ENCODE measurements at regions not wholly inside any gene's neighbourhood (a gene's known extent, or its start where the extent isn't known, plus 50 kb on each side); places are given as distances from the start of the nearest gene placed in this dataset.

DNA sequence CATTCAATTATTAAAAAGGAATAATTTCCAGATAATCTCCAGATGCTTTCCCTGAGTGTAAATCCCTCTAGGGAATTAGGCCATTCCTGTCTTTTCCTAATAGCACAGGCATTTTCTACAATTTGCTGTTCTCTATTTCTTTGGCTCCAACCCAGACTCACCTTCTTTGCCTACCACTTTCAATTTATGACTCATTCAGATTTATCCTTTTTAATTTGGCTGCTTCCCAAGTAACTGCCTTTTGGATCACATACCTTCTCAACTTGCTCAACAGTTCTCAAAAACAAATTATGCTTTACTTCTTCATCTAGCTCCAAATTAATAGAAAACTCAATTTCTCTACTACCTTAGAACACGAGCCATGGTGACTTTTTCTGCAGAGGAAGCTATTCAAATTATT, 1166.3 kb upstream of the PCDH7 start:
- H3K36me3 Mint-ChIP-seq = no peaks in the 10 kb centered on the region
- H3K4me1 Mint-ChIP-seq = no peaks in the 10 kb centered on the region
- no peak overlapping the region for H3K4me3 Mint-ChIP-seq

DNA sequence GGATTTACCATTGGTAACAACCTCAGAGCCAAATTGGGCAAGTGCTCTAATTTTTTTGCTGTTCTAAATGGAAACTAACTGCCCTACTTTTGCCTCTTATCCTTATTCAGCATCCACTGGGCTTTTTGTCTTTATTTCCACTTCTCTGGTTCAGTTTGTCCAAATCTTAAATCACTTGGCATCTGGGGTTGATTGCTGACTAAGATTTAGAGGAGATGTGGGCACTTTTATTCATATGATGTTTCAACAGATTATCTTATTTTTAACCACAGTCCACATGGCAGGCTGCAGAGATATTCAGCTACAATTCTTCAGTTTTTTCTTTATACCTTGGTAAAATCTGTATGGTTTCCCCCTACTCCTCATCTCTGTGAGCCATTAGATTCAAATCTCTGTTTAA, 1161.4 kb upstream of the PCDH7 start:
- H3K4me1 Mint-ChIP-seq = no peaks in the 10 kb centered on the region
- POLR2A ChIA-PET (ENCODE audit: partially characterized antibody) = no interaction called here

More for the DNA sequence above, 1166.3 kb upstream of the PCDH7 start:
- Histone ChIP-seq H3K36me3 (ENCODE audit: insufficient read depth, low read length) (no peaks in the 10 kb centered on the region), H3K9me3 (ENCODE audit: control insufficient read depth in 1 of 2, low read length in 2 of 2) (no peaks in the 10 kb centered on the region), H3K27ac (ENCODE audit: low read depth, low read length) (no peak overlapping the region), H3K27me3 (ENCODE audit: insufficient read depth, low read length) (no peaks in the 10 kb centered on the region), H3K4me3 (ENCODE audit: low read length in 2 of 2) (no peak overlapping the region), H3K4me1 (ENCODE audit: insufficient read depth, low read length) (no peaks in the 10 kb centered on the region)
- intact Hi-C loops (cut with micrococcal nuclease) = no loop called here
- no peak for DNase-seq
- no peaks in the 10 kb centered on the region for H3K27me3 Mint-ChIP-seq
- POLR2A ChIA-PET (ENCODE audit: partially characterized antibody) = no interaction called here
- H3K27ac Mint-ChIP-seq = no peak overlapping the region
- CTCF ChIA-PET (ENCODE audit: partially characterized antibody) = no interaction called here
- H3K9me3 Mint-ChIP-seq = peaks cover 0 to 8% (median 4%) of the 10 kb centered on the region in 8 donors

GRCh38 chr4:29559286-29559685, 1160.9 kb upstream of the PCDH7 start:
- H3K9me3 ChIP-seq (ENCODE audit: control insufficient read depth in 1 of 2, low read length in 2 of 2) = no peaks in the 10 kb centered on the region
- Mint-ChIP-seq H3K9me3 (peaks cover 3 to 18% (median 6%) of the 10 kb centered on the region in 8 donors), H3K27me3 (no peaks in the 10 kb centered on the region), H3K27ac (no peak overlapping the region), H3K4me1 (no peaks in the 10 kb centered on the region), H3K4me3 (no peak overlapping the region), H3K36me3 (no peaks in the 10 kb centered on the region)
- intact Hi-C loops (cut with micrococcal nuclease) = no loop called here
- ChIA-PET CTCF (ENCODE audit: partially characterized antibody) (no interaction called here), POLR2A (ENCODE audit: partially characterized antibody) (no interaction called here)
- no peaks in the 10 kb centered on the region for H3K27me3 ChIP-seq (ENCODE audit: insufficient read depth, low read length)
- no peak for DNase-seq
- no peak overlapping the region for H3K27ac ChIP-seq (ENCODE audit: low read depth, low read length)
- H3K4me1 ChIP-seq (ENCODE audit: insufficient read depth, low read length) = no peaks in the 10 kb centered on the region
- no peak overlapping the region for H3K4me3 ChIP-seq (ENCODE audit: low read length in 2 of 2)
- H3K36me3 ChIP-seq (ENCODE audit: insufficient read depth, low read length) = no peaks in the 10 kb centered on the region

More for the DNA sequence above, 1161.4 kb upstream of the PCDH7 start:
- Histone ChIP-seq H3K4me1 (ENCODE audit: insufficient read depth, low read length) (no peaks in the 10 kb centered on the region), H3K9me3 (ENCODE audit: control insufficient read depth in 1 of 2, low read length in 2 of 2) (no peaks in the 10 kb centered on the region), H3K36me3 (ENCODE audit: insufficient read depth, low read length) (no peaks in the 10 kb centered on the region), H3K27ac (ENCODE audit: low read depth, low read length) (no peak overlapping the region), H3K4me3 (ENCODE audit: low read length in 2 of 2) (no peak overlapping the region), H3K27me3 (ENCODE audit: insufficient read depth, low read length) (no peaks in the 10 kb centered on the region)
- Mint-ChIP-seq H3K36me3 (no peaks in the 10 kb centered on the region), H3K9me3 (peaks cover 3 to 16% (median 7%) of the 10 kb centered on the region in 8 donors), H3K4me3 (no peak overlapping the region), H3K27ac (peak overlapping the region in 1 of 7 donors; percentile 20), H3K27me3 (no peaks in the 10 kb centered on the region)
- intact Hi-C loops (cut with micrococcal nuclease) = no loop called here
- CTCF ChIA-PET (ENCODE audit: partially characterized antibody) = no interaction called here
- DNase-seq = no peak

DNA sequence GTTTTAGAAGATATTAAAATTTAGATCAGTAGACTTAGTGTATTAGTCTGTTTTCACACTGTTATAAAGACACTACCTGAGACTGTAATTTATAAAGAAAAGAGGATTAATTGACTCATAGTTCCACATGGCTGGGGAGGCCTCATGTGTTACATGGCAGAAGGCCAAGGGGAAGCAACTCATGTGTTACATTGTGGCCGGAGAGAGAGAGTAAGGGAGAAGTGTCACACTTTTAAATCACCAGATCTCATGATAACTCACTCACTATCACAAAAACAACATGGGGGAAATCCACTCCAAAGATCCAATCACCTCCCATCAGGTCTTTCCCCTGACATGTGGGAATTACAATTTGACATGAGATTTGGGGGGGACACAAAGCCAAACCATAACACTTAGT, 1159.7 kb upstream of the PCDH7 start:
- H3K4me3 Mint-ChIP-seq = no peak overlapping the region
- H3K4me1 Mint-ChIP-seq = no peaks in the 10 kb centered on the region
- H3K9me3 Mint-ChIP-seq = peaks cover 0 to 19% (median 9%) of the 10 kb centered on the region in 8 donors
- CTCF ChIA-PET (ENCODE audit: partially characterized antibody) = no interaction called here
- H3K36me3 Mint-ChIP-seq = no peaks in the 10 kb centered on the region
- no peak overlapping the region for H3K4me3 ChIP-seq (ENCODE audit: low read length in 2 of 2)
- no peak for DNase-seq
- no peaks in the 10 kb centered on the region for H3K4me1 ChIP-seq (ENCODE audit: insufficient read depth, low read length)
- H3K27me3 ChIP-seq (ENCODE audit: insufficient read depth, low read length) = no peaks in the 10 kb centered on the region
- no peaks in the 10 kb centered on the region for H3K27me3 Mint-ChIP-seq
- no peak overlapping the region for H3K27ac ChIP-seq (ENCODE audit: low read depth, low read length)
- no peaks in the 10 kb centered on the region for H3K9me3 ChIP-seq (ENCODE audit: control insufficient read depth in 1 of 2, low read length in 2 of 2)
- H3K36me3 ChIP-seq (ENCODE audit: insufficient read depth, low read length) = no peaks in the 10 kb centered on the region
- intact Hi-C loops (cut with micrococcal nuclease) = no loop called here
- no peak overlapping the region for H3K27ac Mint-ChIP-seq
- POLR2A ChIA-PET (ENCODE audit: partially characterized antibody) = no interaction called here

DNA sequence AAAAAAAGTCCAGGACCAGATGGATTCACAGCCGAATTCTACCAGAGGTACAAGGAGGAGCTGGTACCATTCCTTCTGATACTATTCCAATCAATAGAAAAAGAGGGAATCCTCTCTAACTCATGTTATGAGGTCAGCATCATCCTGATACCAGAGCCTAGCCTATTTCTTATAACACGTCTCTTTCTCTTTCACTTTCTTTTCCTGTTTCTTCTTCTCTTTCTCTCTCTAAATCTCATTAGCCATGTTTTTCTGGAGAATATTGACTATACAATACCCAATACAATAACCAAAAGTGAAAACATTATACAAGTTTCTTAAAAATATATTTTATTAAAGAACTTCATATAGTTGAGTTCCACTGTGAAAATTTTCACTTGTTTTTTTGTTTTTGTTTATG, 1154.9 kb upstream of the PCDH7 start:
- no peak overlapping the region for H3K27ac ChIP-seq (ENCODE audit: low read depth, low read length)
- no peak for DNase-seq
- Mint-ChIP-seq H3K36me3 (no peaks in the 10 kb centered on the region), H3K27me3 (no peaks in the 10 kb centered on the region), H3K4me1 (no peaks in the 10 kb centered on the region), H3K4me3 (no peak overlapping the region), H3K27ac (no peak overlapping the region), H3K9me3 (peaks cover 0 to 18% (median 5%) of the 10 kb centered on the region in 8 donors)
- CTCF ChIA-PET (ENCODE audit: partially characterized antibody) = no interaction called here
- POLR2A ChIA-PET (ENCODE audit: partially characterized antibody) = no interaction called here
- H3K4me3 ChIP-seq (ENCODE audit: low read length in 2 of 2) = no peak overlapping the region
- H3K9me3 ChIP-seq (ENCODE audit: control insufficient read depth in 1 of 2, low read length in 2 of 2) = no peaks in the 10 kb centered on the region
- intact Hi-C loops (cut with micrococcal nuclease) = no loop called here
- no peaks in the 10 kb centered on the region for H3K27me3 ChIP-seq (ENCODE audit: insufficient read depth, low read length)
- no peaks in the 10 kb centered on the region for H3K4me1 ChIP-seq (ENCODE audit: insufficient read depth, low read length)
- no peaks in the 10 kb centered on the region for H3K36me3 ChIP-seq (ENCODE audit: insufficient read depth, low read length)

DNA sequence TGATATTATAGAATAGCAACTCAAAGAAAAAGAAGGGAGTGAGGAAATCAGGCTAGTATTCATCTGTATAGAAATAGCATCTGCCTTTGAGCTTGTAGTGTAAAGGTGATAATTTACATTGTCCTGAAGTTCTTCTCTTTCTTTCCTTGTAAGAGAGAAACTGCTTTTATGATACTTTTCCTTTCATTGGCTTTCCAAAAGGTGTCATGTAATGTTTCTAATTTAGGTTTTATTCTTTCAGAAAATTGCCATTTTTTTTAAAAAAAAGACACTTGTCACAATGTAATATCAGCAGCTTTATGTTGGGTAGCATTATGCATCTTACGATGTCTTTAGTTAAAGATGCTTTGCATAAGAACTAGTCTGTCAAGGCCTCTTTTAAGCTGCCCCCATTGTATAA, 1153.8 kb upstream of the PCDH7 start:
- Histone ChIP-seq H3K4me3 (ENCODE audit: low read length in 2 of 2) (no peak overlapping the region), H3K4me1 (ENCODE audit: insufficient read depth, low read length) (no peaks in the 10 kb centered on the region), H3K27me3 (ENCODE audit: insufficient read depth, low read length) (no peaks in the 10 kb centered on the region), H3K36me3 (ENCODE audit: insufficient read depth, low read length) (no peaks in the 10 kb centered on the region), H3K9me3 (ENCODE audit: control insufficient read depth in 1 of 2, low read length in 2 of 2) (no peaks in the 10 kb centered on the region), H3K27ac (ENCODE audit: low read depth, low read length) (no peak overlapping the region)
- no peaks in the 10 kb centered on the region for H3K27me3 Mint-ChIP-seq
- peaks cover 0 to 15% (median 4%) of the 10 kb centered on the region in 8 donors for H3K9me3 Mint-ChIP-seq
- CTCF ChIA-PET (ENCODE audit: partially characterized antibody) = no interaction called here
- H3K4me1 Mint-ChIP-seq = no peaks in the 10 kb centered on the region
- no peak overlapping the region for H3K27ac Mint-ChIP-seq
- DNase-seq = no peak
- H3K4me3 Mint-ChIP-seq = no peak overlapping the region
- POLR2A ChIA-PET (ENCODE audit: partially characterized antibody) = no interaction called here
- intact Hi-C loops (cut with micrococcal nuclease) = no loop called here
- H3K36me3 Mint-ChIP-seq = no peaks in the 10 kb centered on the region

DNA sequence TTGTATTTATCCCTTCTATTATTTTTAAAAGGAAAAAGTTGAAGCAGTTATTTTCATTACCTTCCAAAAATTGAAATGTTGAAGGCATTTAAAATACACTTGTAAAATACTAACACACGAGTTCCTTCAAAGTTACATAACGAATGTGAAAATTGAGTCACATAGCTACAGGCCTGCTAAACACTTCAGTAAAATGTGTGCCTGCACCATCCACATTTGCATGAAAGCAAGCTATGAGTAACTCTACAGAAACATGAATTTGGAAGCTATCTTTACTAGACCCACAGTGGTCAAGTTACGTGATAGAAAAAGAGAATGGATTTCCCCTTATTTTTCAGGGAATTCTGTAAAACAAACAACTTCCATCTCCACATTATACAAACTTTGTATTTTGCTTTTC, 1148.8 kb upstream of the PCDH7 start:
- no peak overlapping the region for H3K27ac ChIP-seq (ENCODE audit: low read depth, low read length)
- DNase-seq = no peak
- Mint-ChIP-seq H3K27ac (no peak overlapping the region), H3K27me3 (no peaks in the 10 kb centered on the region), H3K4me3 (no peak overlapping the region), H3K4me1 (no peaks in the 10 kb centered on the region), H3K9me3 (peaks cover 0 to 10% (median 4%) of the 10 kb centered on the region in 8 donors), H3K36me3 (no peaks in the 10 kb centered on the region)
- no peaks in the 10 kb centered on the region for H3K27me3 ChIP-seq (ENCODE audit: insufficient read depth, low read length)
- ChIA-PET POLR2A (ENCODE audit: partially characterized antibody) (no interaction called here), CTCF (ENCODE audit: partially characterized antibody) (no interaction called here)
- no peaks in the 10 kb centered on the region for H3K36me3 ChIP-seq (ENCODE audit: insufficient read depth, low read length)
- intact Hi-C loops (cut with micrococcal nuclease) = no loop called here
- H3K4me1 ChIP-seq (ENCODE audit: insufficient read depth, low read length) = no peaks in the 10 kb centered on the region
- H3K9me3 ChIP-seq (ENCODE audit: control insufficient read depth in 1 of 2, low read length in 2 of 2) = no peaks in the 10 kb centered on the region
- no peak overlapping the region for H3K4me3 ChIP-seq (ENCODE audit: low read length in 2 of 2)

- intact Hi-C loops (cut with micrococcal nuclease) = no loop called here
- no peak for DNase-seq
- Mint-ChIP-seq H3K4me3 (no peak overlapping the region), H3K9me3 (peaks cover 2 to 26% (median 11%) of the 10 kb centered on the region in 8 donors), H3K4me1 (no peaks in the 10 kb centered on the region), H3K27me3 (no peaks in the 10 kb centered on the region), H3K27ac (no peak overlapping the region), H3K36me3 (no peaks in the 10 kb centered on the region)
- no peaks in the 10 kb centered on the region for H3K4me1 ChIP-seq (ENCODE audit: insufficient read depth, low read length)
- H3K36me3 ChIP-seq (ENCODE audit: insufficient read depth, low read length) = no peaks in the 10 kb centered on the region
- H3K4me3 ChIP-seq (ENCODE audit: low read length in 2 of 2) = no peak overlapping the region
- CTCF ChIA-PET (ENCODE audit: partially characterized antibody) = no interaction called here
- POLR2A ChIA-PET (ENCODE audit: partially characterized antibody) = no interaction called here
- H3K27me3 ChIP-seq (ENCODE audit: insufficient read depth, low read length) = no peaks in the 10 kb centered on the region
- no peaks in the 10 kb centered on the region for H3K9me3 ChIP-seq (ENCODE audit: control insufficient read depth in 1 of 2, low read length in 2 of 2)
- no peak overlapping the region for H3K27ac ChIP-seq (ENCODE audit: low read depth, low read length)
Measured at GRCh38 chr4:29578329-29578728, 1141.8 kb upstream of the PCDH7 start.

Data from CD4-positive, alpha-beta memory T cell (primary cell).